H9 (cell line): ENCODE measurements at regions not wholly inside any gene's neighbourhood (a gene's known extent, or its start where the extent isn't known, plus 50 kb on each side); places are given as distances from the start of the nearest gene placed in this dataset.

Experiments
- DNase-seq: peaks from one replicate; pipeline ENCODE4 v3.0.0-alpha.2; 2017
- H2AFZ ChIP-seq: one replicate; pipeline ENCODE4 v1.6.1; 2013; ENCODE audit warnings: mild to moderate bottlenecking, low read length, control low read depth, moderate library complexity
- H2AK5ac ChIP-seq: 2 replicates; pipeline ENCODE4 v1.6.1; 2013; ENCODE audit warnings: low read length, control low read depth, mixed read lengths; ENCODE audit not compliant: insufficient read length
- H2BK120ac ChIP-seq: one replicate; pipeline ENCODE4 v1.6.1; 2013; ENCODE audit warnings: low read depth, mild to moderate bottlenecking, low read length, control low read depth, inconsistent platforms; ENCODE audit not compliant: poor library complexity, severe bottlenecking
- H2BK12ac ChIP-seq: 2 replicates; pipeline ENCODE4 v1.6.1; 2013; ENCODE audit warnings: low read length, control low read depth, mixed read lengths, low read depth; ENCODE audit not compliant: insufficient read length
- H2BK15ac ChIP-seq: 2 replicates; pipeline ENCODE4 v1.6.1; 2013; ENCODE audit warnings: low read depth, low read length, control low read depth
- H2BK20ac ChIP-seq: one replicate; pipeline ENCODE4 v1.6.1; 2013; ENCODE audit warnings: low read depth, mild to moderate bottlenecking, low read length, control low read depth, inconsistent platforms; ENCODE audit not compliant: poor library complexity, severe bottlenecking
- H2BK5ac ChIP-seq: 2 replicates; pipeline ENCODE4 v1.6.1; 2013; ENCODE audit warnings: low read length, control low read depth, mixed read lengths; ENCODE audit not compliant: insufficient read length
- H3K14ac ChIP-seq: 2 replicates; pipeline ENCODE4 v1.6.1; 2013; ENCODE audit warnings: low read length, control low read depth; ENCODE audit not compliant: insufficient read depth
- H3K18ac ChIP-seq: 2 replicates; pipeline ENCODE4 v1.6.1; 2013; ENCODE audit warnings: low read depth, mild to moderate bottlenecking, mixed read lengths, low read length, control low read depth; ENCODE audit not compliant: insufficient read length
- H3K23ac ChIP-seq: 2 replicates; pipeline ENCODE4 v1.6.1; 2013; ENCODE audit warnings: low read length, control low read depth, mixed read lengths, low read depth; ENCODE audit not compliant: insufficient read length
- H3K23me2 ChIP-seq: 2 replicates; pipeline ENCODE4 v1.6.1; 2013; ENCODE audit warnings: low read depth, mild to moderate bottlenecking, mixed read lengths, low read length, control low read depth; ENCODE audit not compliant: insufficient read length, poor library complexity, severe bottlenecking
- H3K27ac ChIP-seq: 2 replicates; pipeline ENCODE4 v1.5.1; 2013; ENCODE audit warnings: low read length, control low read depth, mixed read lengths, low read depth; ENCODE audit not compliant: insufficient read length
- H3K27me3 ChIP-seq: 2 replicates; pipeline ENCODE4 v1.6.1; 2013; ENCODE audit warnings: low read length, control low read depth, inconsistent platforms; ENCODE audit not compliant: insufficient read depth
- H3K4ac ChIP-seq: 2 replicates; pipeline ENCODE4 v1.6.1; 2013; ENCODE audit warnings: low read depth, mild to moderate bottlenecking, control low read depth, inconsistent platforms, low read length, moderate library complexity
- H3K4me1 ChIP-seq: 2 replicates; pipeline ENCODE4 v1.6.1; 2013; ENCODE audit warnings: low read length, control low read depth, inconsistent platforms; ENCODE audit not compliant: insufficient read depth
- H3K4me2 ChIP-seq: 2 replicates; pipeline ENCODE4 v1.6.1; 2013; ENCODE audit warnings: low read length, control low read depth, mixed read lengths; ENCODE audit not compliant: insufficient read length, insufficient read depth
- H3K56ac ChIP-seq: 2 replicates; pipeline ENCODE4 v1.6.1; 2013; ENCODE audit warnings: low read depth, mild to moderate bottlenecking, mixed read lengths, low read length, control low read depth; ENCODE audit not compliant: insufficient read length
- H3K79me1 ChIP-seq: 2 replicates; pipeline ENCODE4 v1.6.1; 2013; ENCODE audit warnings: low read depth, mild to moderate bottlenecking, moderate library complexity, low read length, control low read depth, inconsistent platforms; ENCODE audit not compliant: insufficient read depth, poor library complexity, severe bottlenecking
- H3K79me2 ChIP-seq: 2 replicates; pipeline ENCODE4 v1.6.1; 2013; ENCODE audit warnings: low read length, control low read depth, inconsistent platforms; ENCODE audit not compliant: insufficient read depth
- H3K9ac ChIP-seq: 2 replicates; pipeline ENCODE4 v1.6.1; 2013; ENCODE audit warnings: low read length, control low read depth, mixed read lengths; ENCODE audit not compliant: insufficient read length; ENCODE audit errors: extremely low read depth
- H3K9me3 ChIP-seq: one replicate; pipeline ENCODE4 v1.6.1; 2013; ENCODE audit warnings: low read depth, low read length, inconsistent platforms; ENCODE audit not compliant: control insufficient read depth
- H3T11ph ChIP-seq: one replicate; pipeline ENCODE4 v1.6.1; 2013; ENCODE audit warnings: mild to moderate bottlenecking, low read length, control low read depth, inconsistent platforms
- H4K20me1 ChIP-seq: one replicate; pipeline ENCODE4 v1.6.1; 2013; ENCODE audit not compliant: control insufficient read depth, insufficient read length, insufficient read depth
- H4K5ac ChIP-seq: 2 replicates; pipeline ENCODE4 v1.6.1; 2013; ENCODE audit warnings: low read depth, mild to moderate bottlenecking, mixed read lengths, low read length, control low read depth; ENCODE audit not compliant: insufficient read length
- H4K8ac ChIP-seq: replicated peaks from 2 replicates; pipeline ENCODE4 v1.6.1; 2013; ENCODE audit warnings: low read length, control low read depth, mixed read lengths, low read depth; ENCODE audit not compliant: insufficient read length
- H4K91ac ChIP-seq: 2 replicates; pipeline ENCODE4 v1.6.1; 2013; ENCODE audit warnings: low read depth, mild to moderate bottlenecking, moderate library complexity, mixed read lengths, low read length, control low read depth; ENCODE audit not compliant: insufficient read length
- H3K27ac Mint-ChIP-seq, 3 experiments: 2 replicates in 2 of 3; 3 replicates in 1 of 3; pipeline ENCODE4 v1.8.0; 2020 to 2021; ENCODE audit warnings: mixed read lengths in 3 of 3, mild to moderate bottlenecking in 1 of 3, moderate library complexity in 1 of 3
- H3K27me3 Mint-ChIP-seq: 2 replicates; pipeline ENCODE4 v1.8.0; 2021; ENCODE audit warnings: low read depth, mild to moderate bottlenecking, moderate library complexity, mixed read lengths
- H3K36me3 Mint-ChIP-seq, 3 experiments: 2 replicates in 2 of 3; 3 replicates in 1 of 3; pipeline ENCODE4 v1.8.0; 2020 to 2021; ENCODE audit warnings: low read depth in 3 of 3, mixed read lengths in 3 of 3; ENCODE audit not compliant: insufficient read depth in 1 of 3
- H3K4me1 Mint-ChIP-seq, 2 experiments: 2 replicates each; pipeline ENCODE4 v1.8.0; 2020; ENCODE audit warnings: mixed read lengths in 2 of 2
- H3K4me3 Mint-ChIP-seq, 2 experiments: 2 replicates in 1 of 2; 3 replicates in 1 of 2; pipeline ENCODE4 v1.8.0; 2020 to 2021; ENCODE audit warnings: mild to moderate bottlenecking in 2 of 2, mixed read lengths in 2 of 2, moderate library complexity in 1 of 2
- H3K9me3 Mint-ChIP-seq, 2 experiments: 2 replicates in 1 of 2; 3 replicates in 1 of 2; pipeline ENCODE4 v1.8.0; 2020; ENCODE audit warnings: mild to moderate bottlenecking in 2 of 2, mixed read lengths in 2 of 2, moderate library complexity in 1 of 2
- WGBS: extraction: QIAGEN DNeasy Blood & Tissue Kit; methylation state at CpG from one replicate; pipeline ENCODE4 v1.1.7; 2013; ENCODE audit warnings: missing lambda C conversion rate, low lambda C conversion rate, mixed read lengths; ENCODE audit not compliant: insufficient read length; ENCODE audit errors: extremely low coverage; 5-methylcytosine and 5-hydroxymethylcytosine counted together
- TF ChIP-seq, protein P1 (sequence below): fragments of 200-600 bp; sonication (generic); conservative IDR thresholded peaks from 3 replicates; pipeline ENCODE4 v1.8.0; 2021; ENCODE audit warnings: antibody characterized with exemption, mild to moderate bottlenecking

GRCh38 chr15:77781946-77782240 lies 149.2 kb upstream of the LINGO1 start:
- H3K18ac ChIP-seq = no peak overlapping the region
- H4K8ac ChIP-seq = no peak overlapping the region
- no peak overlapping the region for H3K27ac Mint-ChIP-seq
- no peak overlapping the region for H3K4me2 ChIP-seq
- H4K91ac ChIP-seq = no peak overlapping the region
- H2BK120ac ChIP-seq = no peak overlapping the region
- no peak overlapping the region for H3K27ac ChIP-seq
- H3K79me1 ChIP-seq = no peaks in the 10 kb centered on the region
- no peak overlapping the region for H2BK12ac ChIP-seq
- no peak overlapping the region for H3K4me3 Mint-ChIP-seq
- TF ChIP-seq, protein P1, sequence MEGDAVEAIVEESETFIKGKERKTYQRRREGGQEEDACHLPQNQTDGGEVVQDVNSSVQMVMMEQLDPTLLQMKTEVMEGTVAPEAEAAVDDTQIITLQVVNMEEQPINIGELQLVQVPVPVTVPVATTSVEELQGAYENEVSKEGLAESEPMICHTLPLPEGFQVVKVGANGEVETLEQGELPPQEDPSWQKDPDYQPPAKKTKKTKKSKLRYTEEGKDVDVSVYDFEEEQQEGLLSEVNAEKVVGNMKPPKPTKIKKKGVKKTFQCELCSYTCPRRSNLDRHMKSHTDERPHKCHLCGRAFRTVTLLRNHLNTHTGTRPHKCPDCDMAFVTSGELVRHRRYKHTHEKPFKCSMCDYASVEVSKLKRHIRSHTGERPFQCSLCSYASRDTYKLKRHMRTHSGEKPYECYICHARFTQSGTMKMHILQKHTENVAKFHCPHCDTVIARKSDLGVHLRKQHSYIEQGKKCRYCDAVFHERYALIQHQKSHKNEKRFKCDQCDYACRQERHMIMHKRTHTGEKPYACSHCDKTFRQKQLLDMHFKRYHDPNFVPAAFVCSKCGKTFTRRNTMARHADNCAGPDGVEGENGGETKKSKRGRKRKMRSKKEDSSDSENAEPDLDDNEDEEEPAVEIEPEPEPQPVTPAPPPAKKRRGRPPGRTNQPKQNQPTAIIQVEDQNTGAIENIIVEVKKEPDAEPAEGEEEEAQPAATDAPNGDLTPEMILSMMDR = no peak
- H3K27me3 ChIP-seq = no peaks in the 10 kb centered on the region
- peaks cover 13 to 16% of the 10 kb centered on the region in 2 experiments; a peak in 4 of 5 replicates for H3K9me3 Mint-ChIP-seq
- no peak overlapping the region for H2AFZ ChIP-seq
- peaks cover 7% of the 10 kb centered on the region for H3K27me3 Mint-ChIP-seq
- H3K4ac ChIP-seq = no peak overlapping the region
- H4K5ac ChIP-seq = no peak overlapping the region
- no peak overlapping the region for H2BK20ac ChIP-seq
- H3K23ac ChIP-seq = no peak overlapping the region
- no peaks in the 10 kb centered on the region for H4K20me1 ChIP-seq
- H3K23me2 ChIP-seq = no peaks in the 10 kb centered on the region
- no peak overlapping the region for H3K14ac ChIP-seq
- peaks cover 2 to 27% (median 4%) of the 10 kb centered on the region in 3 experiments; a peak in 6 of 7 replicates for H3K36me3 Mint-ChIP-seq
- WGBS = no CpG with 5 or more reads among the region's 8 CpGs
- no peak for DNase-seq
- no peaks in the 10 kb centered on the region for H3K4me1 ChIP-seq
- no peak overlapping the region for H2BK15ac ChIP-seq
- H3K9ac ChIP-seq = no peak overlapping the region
- H3T11ph ChIP-seq = no peak overlapping the region
- peaks cover 18 to 44% of the 10 kb centered on the region in 2 experiments for H3K4me1 Mint-ChIP-seq
- H2BK5ac ChIP-seq = no peak overlapping the region
- H3K9me3 ChIP-seq = no peaks in the 10 kb centered on the region
- no peak overlapping the region for H2AK5ac ChIP-seq
- H3K56ac ChIP-seq = no peak overlapping the region
- H3K79me2 ChIP-seq = no peaks in the 10 kb centered on the region
